Muscle layer of duodenum (tissue), 2 donors: ENCODE measurements at regions not wholly inside any gene's neighbourhood (a gene's known extent, or its start where the extent isn't known, plus 50 kb on each side); places are given as distances from the start of the nearest gene placed in this dataset.

ENCODE experiments used
- H3K27ac ChIP-seq: one replicate; pipeline ENCODE4 v1.7.0; 2013; ENCODE audit warnings: mild to moderate bottlenecking, low read length
- H3K27me3 ChIP-seq: one replicate; pipeline ENCODE4 v1.7.0; 2013; ENCODE audit warnings: low read depth, mild to moderate bottlenecking, control low read depth, low read length
- H3K36me3 ChIP-seq, 2 donors: one replicate each; pipeline ENCODE4 v1.7.0; 2013; ENCODE audit warnings: low read length in 2 of 2, control low read depth in 1 of 2, mild to moderate bottlenecking in 1 of 2; ENCODE audit not compliant: insufficient read depth in 2 of 2, control insufficient read depth in 1 of 2
- H3K4me1 ChIP-seq, 2 donors: one replicate each; pipeline ENCODE4 v1.7.0; 2013; ENCODE audit warnings: low read length in 2 of 2, mild to moderate bottlenecking in 2 of 2, control low read depth in 1 of 2, moderate library complexity in 1 of 2; ENCODE audit not compliant: insufficient read depth in 2 of 2, control insufficient read depth in 1 of 2
- H3K4me3 ChIP-seq, 2 donors: one replicate each; pipeline ENCODE4 v1.7.0; 2013; ENCODE audit warnings: low read length in 2 of 2, low read depth in 1 of 2, mild to moderate bottlenecking in 1 of 2
- H3K9me3 ChIP-seq, 2 donors: one replicate each; pipeline ENCODE4 v1.7.0; 2013; ENCODE audit warnings: low read length in 2 of 2, control low read depth in 1 of 2, mild to moderate bottlenecking in 1 of 2; ENCODE audit not compliant: control insufficient read depth in 1 of 2
- donor health status: healthy.

DNA sequence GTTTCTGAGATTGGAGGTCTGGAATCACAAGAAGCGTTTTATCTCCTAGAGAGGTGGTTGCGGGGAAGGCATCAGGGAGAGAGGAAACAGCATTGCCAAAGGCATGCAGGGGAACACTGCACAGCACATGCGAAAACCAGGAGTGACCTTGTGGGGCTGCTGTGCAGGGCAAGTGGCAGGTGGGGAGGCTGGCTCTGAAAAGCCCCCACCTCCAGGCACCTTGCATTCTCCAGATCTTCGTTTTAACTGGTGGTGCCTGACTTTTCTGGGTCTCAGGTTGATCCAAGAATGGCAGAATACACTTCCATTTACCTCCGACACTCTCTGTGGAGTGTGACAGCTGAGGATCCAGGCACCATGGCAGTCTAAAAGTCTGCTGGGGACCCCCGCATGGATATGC is 209.4 kb upstream of the LEF1 start:
- Histone ChIP-seq H3K9me3 (no peaks in the 10 kb centered on the region), H3K36me3 (no peaks in the 10 kb centered on the region), H3K4me1 (no peaks in the 10 kb centered on the region), H3K27me3 (no peaks in the 10 kb centered on the region), H3K4me3 (no peak overlapping the region), H3K27ac (no peak overlapping the region)

DNA sequence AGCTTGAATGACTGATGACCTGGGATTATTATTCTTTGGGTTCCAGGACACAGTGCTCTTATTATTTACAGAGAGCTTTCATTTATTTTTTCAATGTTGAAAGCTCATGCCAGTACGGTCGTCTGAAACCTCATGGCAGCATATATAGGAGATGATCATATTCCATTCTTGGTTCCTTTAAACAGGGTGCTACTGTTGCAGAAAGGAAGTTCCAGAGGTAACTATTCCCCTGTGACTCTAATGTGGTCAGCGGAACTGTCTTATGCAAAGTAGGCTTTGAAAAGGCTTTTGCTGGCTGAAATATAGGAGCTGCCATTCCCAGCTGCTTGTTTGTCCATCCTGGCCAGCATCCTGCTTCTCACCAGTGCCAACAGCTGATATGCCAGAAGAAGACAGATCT is 208.3 kb upstream of the LEF1 start:
- H3K4me3 ChIP-seq = no peak overlapping the region
- H3K27ac ChIP-seq = no peak overlapping the region

GRCh38 chr4:108375434-108375833 is 206.7 kb upstream of the LEF1 start:
- Histone ChIP-seq H3K4me3 (no peak overlapping the region), H3K27ac (no peak overlapping the region), H3K36me3 (no peaks in the 10 kb centered on the region), H3K9me3 (no peaks in the 10 kb centered on the region), H3K4me1 (no peaks in the 10 kb centered on the region), H3K27me3 (no peaks in the 10 kb centered on the region)

More for the DNA sequence above, 208.3 kb upstream of the LEF1 start:
- Histone ChIP-seq H3K27me3 (no peaks in the 10 kb centered on the region), H3K4me1 (no peaks in the 10 kb centered on the region), H3K9me3 (no peaks in the 10 kb centered on the region), H3K36me3 (no peaks in the 10 kb centered on the region)

- Histone ChIP-seq H3K27me3 (no peaks in the 10 kb centered on the region), H3K9me3 (no peaks in the 10 kb centered on the region), H3K4me1 (no peaks in the 10 kb centered on the region), H3K4me3 (no peak overlapping the region), H3K36me3 (no peaks in the 10 kb centered on the region), H3K27ac (no peak overlapping the region)
These were observed 203.9 kb upstream of the LEF1 start for GRCh38 chr4:108372681-108373080.

GRCh38 chr4:108371282-108371681 is 202.6 kb upstream of the LEF1 start:
- no peaks in the 10 kb centered on the region for H3K36me3 ChIP-seq
- H3K27ac ChIP-seq = no peak overlapping the region
- no peaks in the 10 kb centered on the region for H3K9me3 ChIP-seq
- H3K4me3 ChIP-seq = no peak overlapping the region
- H3K27me3 ChIP-seq = no peaks in the 10 kb centered on the region
- H3K4me1 ChIP-seq = no peaks in the 10 kb centered on the region

DNA sequence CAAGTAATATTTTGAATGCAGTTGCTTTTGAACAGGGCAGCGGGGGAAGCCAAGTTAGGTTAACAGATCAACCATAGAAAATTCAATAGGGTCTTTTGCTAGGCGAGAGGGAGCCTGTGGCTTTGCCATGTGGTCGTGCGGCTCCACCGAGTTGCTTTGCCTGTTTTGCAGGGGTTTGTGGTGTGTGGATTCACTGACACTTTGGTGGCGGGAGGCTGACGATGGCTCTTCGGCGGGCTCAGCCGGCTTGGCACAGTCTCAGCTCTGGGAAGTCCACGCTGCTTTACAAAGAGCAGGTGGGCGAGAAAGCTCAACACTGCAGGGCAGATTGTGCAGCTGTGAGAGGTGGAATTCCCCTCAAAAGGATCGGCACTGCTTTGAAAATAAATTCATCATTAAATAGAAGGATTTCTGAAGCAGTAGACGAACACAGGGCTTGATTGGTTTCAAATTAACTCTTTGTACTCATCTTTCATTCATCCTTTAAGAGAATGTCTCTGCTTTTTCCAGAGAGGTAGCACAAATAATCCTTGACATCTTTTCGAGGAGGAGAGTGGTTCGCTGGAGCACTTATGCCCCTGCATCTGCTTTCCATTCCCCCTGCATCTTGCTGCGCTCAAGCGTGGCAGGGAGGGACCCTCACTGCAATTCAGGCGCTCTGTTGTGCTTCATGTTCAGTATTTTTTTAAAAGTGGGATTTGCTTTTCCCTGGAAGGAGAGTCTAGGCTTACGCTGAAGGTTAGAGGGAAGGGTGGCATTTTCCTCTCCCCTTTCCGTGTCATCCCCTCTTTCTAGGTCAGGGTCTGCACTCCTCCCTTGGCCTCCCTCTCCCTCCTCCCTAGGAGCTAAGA is 201.8 kb upstream of the LEF1 start:
- H3K27ac ChIP-seq = no peak overlapping the region
- H3K4me1 ChIP-seq = no peaks in the 10 kb centered on the region
- no peaks in the 10 kb centered on the region for H3K27me3 ChIP-seq
- H3K9me3 ChIP-seq = no peaks in the 10 kb centered on the region
- H3K36me3 ChIP-seq = no peaks in the 10 kb centered on the region
- no peak overlapping the region for H3K4me3 ChIP-seq

DNA sequence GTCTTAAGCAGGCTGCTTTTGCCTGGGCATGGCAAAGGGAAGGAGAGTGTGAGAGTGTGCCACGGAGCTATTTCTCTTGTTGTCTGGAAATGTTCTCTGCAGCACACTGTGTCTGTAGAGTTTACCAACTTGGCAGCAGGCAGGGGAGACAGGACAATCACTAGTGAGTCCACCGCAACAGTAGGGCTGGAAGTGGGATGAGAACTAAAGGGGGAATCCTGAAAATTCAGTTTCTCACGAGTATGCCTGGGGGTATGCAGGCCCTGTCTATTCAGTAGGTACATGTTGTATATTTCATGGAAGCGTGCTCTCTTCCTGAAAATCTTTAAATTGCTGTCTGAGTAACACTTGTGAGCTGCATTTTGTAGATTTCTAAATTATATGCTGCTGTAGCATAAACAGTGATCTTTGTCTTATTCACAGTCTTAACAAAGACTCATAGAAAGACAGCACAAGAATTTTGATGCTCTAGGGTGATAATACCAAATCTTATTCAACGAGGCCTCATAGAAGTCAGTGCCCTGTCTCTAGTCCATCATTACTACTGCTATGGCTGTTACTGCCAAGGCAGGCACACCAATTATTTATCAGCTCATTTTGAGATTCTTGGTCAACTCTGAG is 200.4 kb upstream of the LEF1 start:
- H3K9me3 ChIP-seq = no peaks in the 10 kb centered on the region
- no peak overlapping the region for H3K27ac ChIP-seq
- H3K4me3 ChIP-seq = no peak overlapping the region
- H3K36me3 ChIP-seq = no peaks in the 10 kb centered on the region
- no peaks in the 10 kb centered on the region for H3K4me1 ChIP-seq
- no peaks in the 10 kb centered on the region for H3K27me3 ChIP-seq

DNA sequence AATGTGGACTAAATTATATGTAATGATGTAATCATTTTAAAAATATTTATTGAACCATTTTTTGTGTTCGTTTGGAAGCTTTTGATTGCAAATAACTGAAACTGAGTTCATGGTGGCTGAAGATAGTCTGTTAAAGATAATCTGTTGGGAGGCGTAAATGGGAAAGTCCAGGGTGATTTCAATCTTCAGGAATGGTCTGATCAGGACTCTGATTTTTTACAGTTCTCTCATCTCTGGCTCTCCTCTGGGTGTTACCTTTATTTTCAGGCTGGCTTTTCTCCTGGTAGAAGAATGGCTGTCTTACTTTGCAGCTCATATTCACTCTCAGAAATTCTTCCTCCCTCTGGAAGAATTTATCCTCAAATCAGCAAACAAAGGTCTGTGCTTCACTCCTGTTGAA is 199.0 kb upstream of the LEF1 start:
- no peaks in the 10 kb centered on the region for H3K27me3 ChIP-seq
- no peaks in the 10 kb centered on the region for H3K9me3 ChIP-seq
- H3K36me3 ChIP-seq = no peaks in the 10 kb centered on the region
- no peaks in the 10 kb centered on the region for H3K4me1 ChIP-seq
- no peak overlapping the region for H3K4me3 ChIP-seq
- no peak overlapping the region for H3K27ac ChIP-seq

GRCh38 chr4:108366716-108367115 is 198.0 kb upstream of the LEF1 start:
- no peaks in the 10 kb centered on the region for H3K9me3 ChIP-seq

DNA sequence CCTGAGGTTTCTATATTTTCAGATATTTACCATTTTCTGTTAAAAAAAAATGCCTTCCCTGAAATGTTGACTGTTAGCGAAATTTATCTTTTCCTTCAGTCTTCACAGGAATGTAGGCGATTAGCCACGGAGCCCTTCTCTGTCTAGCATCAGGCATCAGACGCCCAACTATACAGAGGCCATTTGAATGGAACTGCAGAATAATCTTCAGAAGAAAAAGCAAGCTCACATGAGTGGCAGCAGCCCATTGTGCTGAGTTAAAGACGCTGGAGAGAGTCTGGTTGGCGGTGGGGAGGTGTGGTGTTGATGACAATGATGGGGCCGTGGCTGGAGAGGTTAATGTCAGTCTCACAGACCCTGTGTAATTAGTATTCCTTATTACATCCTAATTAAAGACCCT is 196.8 kb upstream of the LEF1 start:
- Histone ChIP-seq H3K27me3 (no peaks in the 10 kb centered on the region), H3K4me3 (no peak overlapping the region), H3K4me1 (peaks cover 0 to 4% of the 10 kb centered on the region in 2 donors), H3K9me3 (no peaks in the 10 kb centered on the region), H3K27ac (no peak overlapping the region), H3K36me3 (no peaks in the 10 kb centered on the region)

More at GRCh38 chr4:108366716-108367115, 198.0 kb upstream of the LEF1 start:
- Histone ChIP-seq H3K4me3 (no peak overlapping the region), H3K27me3 (no peaks in the 10 kb centered on the region), H3K4me1 (no peaks in the 10 kb centered on the region), H3K27ac (no peak overlapping the region), H3K36me3 (no peaks in the 10 kb centered on the region)

GRCh38 chr4:108361886-108362285 is 193.2 kb upstream of the LEF1 start:
- Histone ChIP-seq H3K4me1 (peaks cover 0 to 8% of the 10 kb centered on the region in 2 donors), H3K27ac (no peak overlapping the region), H3K36me3 (no peaks in the 10 kb centered on the region), H3K9me3 (no peaks in the 10 kb centered on the region), H3K27me3 (no peaks in the 10 kb centered on the region), H3K4me3 (no peak overlapping the region)
